ENCODE measurements at regions not wholly inside any gene's neighbourhood (a gene's known extent, or its start where the extent isn't known, plus 50 kb on each side); places are given as distances from the start of the nearest gene placed in this dataset.

DNA sequence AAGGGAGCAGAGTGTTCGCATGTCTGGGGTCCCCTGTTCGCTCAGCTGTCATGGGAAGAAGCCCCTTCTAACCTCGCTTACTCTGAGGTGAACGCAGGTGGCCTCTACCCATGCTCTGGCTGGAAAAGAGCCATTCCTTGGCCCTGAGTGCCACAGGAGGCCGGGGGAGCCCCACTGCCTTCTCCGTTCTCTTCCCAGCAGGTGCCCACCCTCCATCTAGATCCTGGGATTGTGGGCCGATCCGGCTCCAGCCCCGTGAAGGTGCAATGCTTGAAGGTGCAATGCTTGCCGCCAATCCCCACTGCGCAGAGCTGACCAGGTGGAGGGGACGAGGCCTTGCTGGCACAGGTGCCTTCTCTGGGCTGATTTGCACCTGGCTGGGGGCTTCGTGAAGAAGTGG, 95.4 kb downstream of the MRPL36 start:
- POLR2A ChIA-PET, result no interaction called here

DNA sequence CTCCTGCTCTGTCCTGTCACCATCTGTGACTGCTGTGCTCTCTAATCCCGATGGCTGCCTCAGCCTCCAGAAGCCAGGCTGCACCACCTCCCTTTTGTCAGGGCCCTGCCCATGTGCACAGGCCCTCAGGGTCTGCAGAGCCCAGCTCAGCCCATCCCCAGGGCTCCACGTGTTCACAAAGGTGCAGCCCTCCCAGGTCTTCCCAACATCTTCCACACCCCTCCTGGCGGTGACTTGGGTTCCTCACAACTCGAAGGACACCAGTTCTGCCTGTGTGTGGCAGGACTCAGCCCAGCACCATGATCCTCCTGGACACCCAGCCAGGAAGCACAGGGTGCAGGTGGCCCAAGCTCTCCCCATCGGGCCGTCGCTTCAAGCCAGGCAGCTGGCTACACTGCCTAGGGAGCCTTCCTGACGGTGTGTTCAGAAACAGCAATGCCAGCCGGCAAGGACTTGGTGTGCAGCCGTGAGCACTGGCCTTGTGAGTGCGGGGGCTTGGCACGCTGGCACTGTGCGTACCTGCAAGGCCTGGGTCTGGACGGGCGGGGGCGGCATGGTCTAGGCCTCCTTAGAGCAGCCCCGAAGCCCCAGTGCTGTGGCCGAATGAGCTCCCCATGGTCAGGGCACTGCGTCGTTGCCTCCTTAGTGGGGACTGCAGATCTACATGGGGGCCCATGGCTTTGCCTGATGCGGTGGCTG, 96.1 kb downstream of the MRPL36 start:
- Histone ChIP-seq H3K4me3 (ENCODE audit: low read depth in 2 of 2, low read length in 1 of 2) (no peak overlapping the region), H2AFZ (ENCODE audit: low read depth) (no peak overlapping the region), H3K36me3 (replicated peaks in 1 of 2; ENCODE audit: control insufficient read depth in 1 of 2, insufficient read depth in 2 of 2, low read length in 1 of 2) (no peaks in the 10 kb centered on the region), H3K9ac (no peak overlapping the region), H3F3A (replicated peaks; ENCODE audit: insufficient read depth) (no peaks in the 10 kb centered on the region), H3K4me1 (ENCODE audit: control insufficient read depth in 1 of 2, insufficient read depth in 2 of 2, low read depth in 1 of 2, low read length in 1 of 2) (no peaks in the 10 kb centered on the region), H3K4me2 (no peak overlapping the region), H3K27me3 (ENCODE audit: insufficient read depth) (peaks cover 77% of the 10 kb centered on the region), H4K20me1 (ENCODE audit: insufficient read depth) (no peaks in the 10 kb centered on the region), H3K9me3 (no peaks in the 10 kb centered on the region), H3K79me2 (ENCODE audit: insufficient read depth) (no peaks in the 10 kb centered on the region), H3K9me2 (no peaks in the 10 kb centered on the region), H3K27ac (ENCODE audit: low read depth in 2 of 2, low read length in 1 of 2) (no peak overlapping the region)
- CTCF ChIA-PET, result interaction anchor here (1.4 kb wide), 1 partner anchor 58 kb away, joined by 4 read pairs; no protein-coding TSS in a partner anchor
- POLR2A ChIA-PET, result no interaction called here
- 5% methylated on average over 7 of the region's 21 CpGs for WGBS (ENCODE audit: low lambda C conversion rate)
- TF ChIP-seq, protein P1, sequence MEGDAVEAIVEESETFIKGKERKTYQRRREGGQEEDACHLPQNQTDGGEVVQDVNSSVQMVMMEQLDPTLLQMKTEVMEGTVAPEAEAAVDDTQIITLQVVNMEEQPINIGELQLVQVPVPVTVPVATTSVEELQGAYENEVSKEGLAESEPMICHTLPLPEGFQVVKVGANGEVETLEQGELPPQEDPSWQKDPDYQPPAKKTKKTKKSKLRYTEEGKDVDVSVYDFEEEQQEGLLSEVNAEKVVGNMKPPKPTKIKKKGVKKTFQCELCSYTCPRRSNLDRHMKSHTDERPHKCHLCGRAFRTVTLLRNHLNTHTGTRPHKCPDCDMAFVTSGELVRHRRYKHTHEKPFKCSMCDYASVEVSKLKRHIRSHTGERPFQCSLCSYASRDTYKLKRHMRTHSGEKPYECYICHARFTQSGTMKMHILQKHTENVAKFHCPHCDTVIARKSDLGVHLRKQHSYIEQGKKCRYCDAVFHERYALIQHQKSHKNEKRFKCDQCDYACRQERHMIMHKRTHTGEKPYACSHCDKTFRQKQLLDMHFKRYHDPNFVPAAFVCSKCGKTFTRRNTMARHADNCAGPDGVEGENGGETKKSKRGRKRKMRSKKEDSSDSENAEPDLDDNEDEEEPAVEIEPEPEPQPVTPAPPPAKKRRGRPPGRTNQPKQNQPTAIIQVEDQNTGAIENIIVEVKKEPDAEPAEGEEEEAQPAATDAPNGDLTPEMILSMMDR (IDR thresholded peaks at IDR 0.05), result no peak
- no peak for DNase-seq

More for the DNA sequence above, 95.4 kb downstream of the MRPL36 start:
- no peak overlapping the region for H3K9ac ChIP-seq
- H3K79me2 ChIP-seq (ENCODE audit: insufficient read depth), result no peaks in the 10 kb centered on the region
- no peaks in the 10 kb centered on the region for H4K20me1 ChIP-seq (ENCODE audit: insufficient read depth)
- H3K9me3 ChIP-seq, result no peaks in the 10 kb centered on the region
- H3K27ac ChIP-seq (ENCODE audit: low read depth in 2 of 2, low read length in 1 of 2), result no peak overlapping the region
- no peaks in the 10 kb centered on the region for H3K36me3 ChIP-seq (replicated peaks in 1 of 2; ENCODE audit: control insufficient read depth in 1 of 2, insufficient read depth in 2 of 2, low read length in 1 of 2)
- peaks cover 79% of the 10 kb centered on the region for H3K27me3 ChIP-seq (ENCODE audit: insufficient read depth)
- no peaks in the 10 kb centered on the region for H3K9me2 ChIP-seq
- DNase-seq, result no peak
- no peak overlapping the region for H3K4me3 ChIP-seq (ENCODE audit: low read depth in 2 of 2, low read length in 1 of 2)
- H3F3A ChIP-seq (replicated peaks; ENCODE audit: insufficient read depth), result no peaks in the 10 kb centered on the region
- H3K4me1 ChIP-seq (ENCODE audit: control insufficient read depth in 1 of 2, insufficient read depth in 2 of 2, low read depth in 1 of 2, low read length in 1 of 2), result no peaks in the 10 kb centered on the region
- H2AFZ ChIP-seq (ENCODE audit: low read depth), result no peak overlapping the region
- 11% methylated on average over 6 of the region's 13 CpGs for WGBS (ENCODE audit: low lambda C conversion rate)
- CTCF ChIA-PET, result interaction anchor here (1.1 to 1.4 kb wide), 2 partner anchors 50 to 59 kb away, joined by 3 to 4 read pairs; no protein-coding TSS in a partner anchor
- H3K4me2 ChIP-seq, result no peak overlapping the region
- TF ChIP-seq EZH2phosphoT487 (IDR thresholded peaks at IDR 0.05; ENCODE audit: borderline replicate concordance, low read depth), result no peak
- no peak for TF ChIP-seq TAF1 (IDR thresholded peaks at IDR 0.05; ENCODE audit: borderline replicate concordance, low read depth, low read length)
- TF ChIP-seq EP300 (IDR thresholded peaks at IDR 0.05; ENCODE audit: borderline replicate concordance in 1 of 2, low read depth in 1 of 2, low read length in 1 of 2), result no peak
- TF ChIP-seq YY1 (IDR thresholded peaks at IDR 0.05; ENCODE audit: low read depth), result no peak

DNA sequence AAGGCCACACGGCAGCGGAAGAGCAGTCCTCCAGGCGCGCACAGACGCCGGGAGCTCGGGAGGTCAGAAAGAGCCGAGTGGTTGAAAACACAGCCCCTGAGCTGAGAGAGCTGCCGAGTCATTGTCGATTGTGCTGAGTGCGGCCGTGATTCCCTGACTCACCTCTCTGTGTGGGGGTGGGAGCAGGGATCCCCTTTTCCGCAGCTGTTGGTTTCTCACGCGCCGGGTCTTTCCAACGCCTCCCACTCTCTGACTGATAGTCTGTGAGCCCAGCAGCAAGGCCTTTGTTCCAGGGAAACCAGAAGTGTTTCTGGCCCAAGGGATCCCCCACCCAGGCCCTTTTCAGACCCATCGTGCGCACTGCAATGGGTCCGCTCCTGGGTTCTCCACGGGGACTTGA, 97.3 kb downstream of the MRPL36 start:
- Histone ChIP-seq H3K4me3 (ENCODE audit: low read depth in 2 of 2, low read length in 1 of 2) (no peak overlapping the region), H4K20me1 (ENCODE audit: insufficient read depth) (no peaks in the 10 kb centered on the region), H3K36me3 (replicated peaks in 1 of 2; ENCODE audit: control insufficient read depth in 1 of 2, insufficient read depth in 2 of 2, low read length in 1 of 2) (no peaks in the 10 kb centered on the region), H3K9me3 (no peaks in the 10 kb centered on the region), H3F3A (replicated peaks; ENCODE audit: insufficient read depth) (no peaks in the 10 kb centered on the region), H3K4me1 (ENCODE audit: control insufficient read depth in 1 of 2, insufficient read depth in 2 of 2, low read depth in 1 of 2, low read length in 1 of 2) (no peaks in the 10 kb centered on the region), H3K79me2 (ENCODE audit: insufficient read depth) (no peaks in the 10 kb centered on the region), H2AFZ (ENCODE audit: low read depth) (no peak overlapping the region), H3K9me2 (no peaks in the 10 kb centered on the region), H3K27me3 (ENCODE audit: insufficient read depth) (peaks cover 74% of the 10 kb centered on the region), H3K9ac (no peak overlapping the region), H3K27ac (ENCODE audit: low read depth in 2 of 2, low read length in 1 of 2) (no peak overlapping the region), H3K4me2 (no peak overlapping the region)
- 53% methylated on average over 21 of the region's 21 CpGs for WGBS (ENCODE audit: low lambda C conversion rate)
- CTCF ChIA-PET, result interaction anchor here (0.8 to 1.1 kb wide), 2 partner anchors 30 to 62 kb away, joined by 3 read pairs; no protein-coding TSS in a partner anchor
- POLR2A ChIA-PET, result no interaction called here
- DNase-seq, result no peak
- TF ChIP-seq GATA2 (CRISPR knock-in tag; IDR thresholded peaks at IDR 0.05) (no peak), CHD2 (IDR thresholded peaks at IDR 0.05; ENCODE audit: low read length, partially characterized antibody) (no peak), MXI1 (IDR thresholded peaks at IDR 0.05; ENCODE audit: low read depth, low read length) (no peak), EZH2phosphoT487 (IDR thresholded peaks at IDR 0.05; ENCODE audit: borderline replicate concordance, low read depth) (no peak), RFX5 (IDR thresholded peaks at IDR 0.05; ENCODE audit: low read length) (no peak)
- TF ChIP-seq, protein P2, sequence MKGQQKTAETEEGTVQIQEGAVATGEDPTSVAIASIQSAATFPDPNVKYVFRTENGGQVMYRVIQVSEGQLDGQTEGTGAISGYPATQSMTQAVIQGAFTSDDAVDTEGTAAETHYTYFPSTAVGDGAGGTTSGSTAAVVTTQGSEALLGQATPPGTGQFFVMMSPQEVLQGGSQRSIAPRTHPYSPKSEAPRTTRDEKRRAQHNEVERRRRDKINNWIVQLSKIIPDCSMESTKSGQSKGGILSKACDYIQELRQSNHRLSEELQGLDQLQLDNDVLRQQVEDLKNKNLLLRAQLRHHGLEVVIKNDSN (IDR thresholded peaks at IDR 0.05; ENCODE audit: borderline replicate concordance, low read depth), result no peak
